HCT116 (cell line): ENCODE measurements at regions not wholly inside any gene's neighbourhood (a gene's known extent, or its start where the extent isn't known, plus 50 kb on each side); places are given as distances from the start of the nearest gene placed in this dataset.

Experiments
- ATAC-seq: fragments of 200-7000 bp; cut with Tn5 transposase; 2 replicates; pipeline ENCODE4 v1.9.1; 2020; ENCODE audit warnings: mild to moderate bottlenecking, moderate library complexity
- BruUV-seq: library from RNA; stranded (reverse); fragments of 400-500 nt; replicated peaks from 2 replicates; lab custom pipeline; 2021; lab: Mats Ljungman, UMichigan
- CTCF ChIA-PET: fragments of 300-600 bp; sonication (Branson Sonifier 250); formaldehyde crosslinking; loops from one replicate; lab custom pipeline; 2021; ENCODE audit warnings: antibody characterized with exemption; lab: Charles Lee
- POLR2A ChIA-PET: fragments of 300-600, 350-600 bp; sonication (Branson Sonifier 250); formaldehyde crosslinking; loops from one replicate; lab custom pipeline; 2021; ENCODE audit warnings: antibody characterized with exemption; lab: Charles Lee
- RAD21 ChIA-PET, 2 experiments: fragments of 300-600 bp; sonication (Branson Sonifier 250); formaldehyde crosslinking; loops; one replicate each; lab custom pipeline; 2023; ENCODE audit warnings: low total read pairs in 2 of 2; ENCODE audit not compliant: uncharacterized antibody in 2 of 2, unreplicated experiment in 2 of 2, low non-redundant PET in 1 of 2; lab: Charles Lee
- DNase-seq: peaks from one replicate; pipeline ENCODE4 v3.0.0-alpha.2; 2010; ENCODE audit warnings: low read depth, low spot score
- H2AFZ ChIP-seq: fragments of 200-600 bp; shearing (Covaris generic), sonication (generic); 2 replicates; pipeline ENCODE4 v1.6.1; 2017; ENCODE audit warnings: low read depth, mixed run types, mixed read lengths, antibody characterized with exemption, low read length; ENCODE audit not compliant: poor library complexity, severe bottlenecking
- H3K27ac ChIP-seq: 2 replicates; pipeline ENCODE4 v1.5.1; 2012; ENCODE audit warnings: low read depth, low read length
- H3K27me3 ChIP-seq: fragments of 200-600 bp; sonication (generic); 2 replicates; pipeline ENCODE4 v1.6.1; 2016; ENCODE audit warnings: mixed run types, low read length, mixed read lengths; ENCODE audit not compliant: insufficient read depth
- H3K36me3 ChIP-seq, 2 experiments: fragments of 200-500 bp in 1 of 2; fragments of 200-600 bp in 1 of 2; sonication (Bioruptor generic) in 1 of 2; sonication (generic) in 1 of 2; 2 replicates each; pipeline versions ENCODE4 v1.5.1 to v1.6.1; 2014 to 2016; ENCODE audit warnings: low read length in 2 of 2, inconsistent platforms in 1 of 2, mixed read lengths in 1 of 2, mixed run types in 1 of 2; ENCODE audit not compliant: insufficient read depth in 2 of 2, control insufficient read depth in 1 of 2
- H3K4me1 ChIP-seq, 2 experiments: fragments of 200-600 bp in 1 of 2; sonication (generic) in 1 of 2; 2 replicates each; pipeline versions ENCODE4 v1.5.1 to v1.6.1; 2012 to 2017; ENCODE audit warnings: low read length in 2 of 2, inconsistent platforms in 1 of 2, mild to moderate bottlenecking in 1 of 2, mixed read lengths in 1 of 2, mixed run types in 1 of 2, moderate library complexity in 1 of 2; ENCODE audit not compliant: insufficient read depth in 2 of 2, control insufficient read depth in 1 of 2
- H3K4me2 ChIP-seq: fragments of 200-600 bp; sonication (generic); 2 replicates; pipeline ENCODE4 v1.6.1; 2017; ENCODE audit warnings: mixed run types, low read length, mixed read lengths
- H3K4me3 ChIP-seq, 2 experiments: fragments of 200-600 bp in 1 of 2; sonication (generic) in 1 of 2; replicated peaks in 1 of 2; 2 replicates each; pipeline ENCODE4 v1.5.1; 2011 to 2016; ENCODE audit warnings: low read length in 2 of 2, control low read depth in 1 of 2, low read depth in 1 of 2, mild to moderate bottlenecking in 1 of 2, mixed read lengths in 1 of 2, mixed run types in 1 of 2
- H3K79me2 ChIP-seq: fragments of 200-600 bp; sonication (generic); 2 replicates; pipeline ENCODE4 v1.6.1; 2017; ENCODE audit warnings: mild to moderate bottlenecking, mixed run types, low read length, moderate library complexity, mixed read lengths; ENCODE audit not compliant: insufficient read depth
- H3K9ac ChIP-seq: fragments of 200-600 bp; sonication (generic); 2 replicates; pipeline ENCODE4 v1.6.1; 2016; ENCODE audit warnings: low read length, mixed read lengths
- H3K9me2 ChIP-seq: fragments of 200-600 bp; sonication (generic), shearing (Covaris generic); 2 replicates; pipeline ENCODE4 v1.6.1; 2017; ENCODE audit warnings: mixed run types, mild to moderate bottlenecking, moderate library complexity; ENCODE audit not compliant: insufficient read depth
- H3K9me3 ChIP-seq, 2 experiments: fragments of 200-500 bp in 1 of 2; fragments of 200-600 bp in 1 of 2; sonication (Bioruptor generic) in 1 of 2; sonication (generic) in 1 of 2; 2 replicates each; pipeline ENCODE4 v1.6.1; 2014 to 2017; ENCODE audit warnings: low read length in 2 of 2, mixed read lengths in 2 of 2, inconsistent platforms in 1 of 2, low read depth in 1 of 2, mild to moderate bottlenecking in 1 of 2, mixed run types in 1 of 2, moderate library complexity in 1 of 2; ENCODE audit not compliant: control insufficient read depth in 1 of 2, insufficient read depth in 1 of 2
- H4K20me1 ChIP-seq: fragments of 200-600 bp; sonication (generic), shearing (Covaris generic); 2 replicates; pipeline ENCODE4 v1.6.1; 2017; ENCODE audit warnings: mixed run types, mild to moderate bottlenecking, moderate library complexity; ENCODE audit not compliant: insufficient read depth
- CBX3 ChIP-seq: IDR thresholded peaks from 2 replicates; pipeline ENCODE4 v1.6.1; 2012; ENCODE audit warnings: low read depth
- CEBPB ChIP-seq: IDR thresholded peaks from 2 replicates; pipeline ENCODE4 v1.6.1; 2012; ENCODE audit warnings: low read depth
- CTCF ChIP-seq, 3 experiments: fragments of 200-600 bp in 1 of 3; sonication (generic) in 1 of 3; IDR thresholded peaks in 2 of 3; conservative IDR thresholded peaks in 1 of 3; 2 replicates each; pipeline ENCODE4 v1.5.1; 2012 to 2017; ENCODE audit warnings: low read depth in 2 of 3, low read length in 2 of 3, antibody characterized with exemption in 1 of 3, borderline replicate concordance in 1 of 3, control low read depth in 1 of 3, mild to moderate bottlenecking in 1 of 3, mixed read lengths in 1 of 3, mixed run types in 1 of 3, moderate library complexity in 1 of 3; ENCODE audit not compliant: insufficient read depth in 1 of 3
- EGR1 ChIP-seq: IDR thresholded peaks from 2 replicates; pipeline ENCODE4 v1.6.1; 2012; ENCODE audit warnings: low read depth
- FOSL1 ChIP-seq: IDR thresholded peaks from 2 replicates; pipeline ENCODE4 v1.6.1; 2012; ENCODE audit warnings: low read depth
- MAX ChIP-seq: IDR thresholded peaks from 2 replicates; pipeline ENCODE4 v1.6.1; 2012
- POLR2AphosphoS5 ChIP-seq: IDR thresholded peaks from 2 replicates; pipeline ENCODE4 v1.6.1; 2011; ENCODE audit warnings: mild to moderate bottlenecking, low read depth, low read length, moderate library complexity
- SIN3A ChIP-seq: IDR thresholded peaks from 2 replicates; pipeline ENCODE4 v1.6.1; 2012; ENCODE audit warnings: low read depth
- TCF7L2 ChIP-seq: IDR thresholded peaks from 2 replicates; pipeline ENCODE4 v1.7.0; 2011; ENCODE audit warnings: borderline replicate concordance, inconsistent platforms; ENCODE audit not compliant: insufficient read depth, insufficient read length; ENCODE audit errors: extremely low read depth
- ZFX ChIP-seq: fragments of 450-650 bp; IDR thresholded peaks from 2 replicates; pipeline ENCODE4 v1.6.1; 2017
- ZNF274 ChIP-seq: fragments of 200-500 bp; sonication (Bioruptor generic); IDR thresholded peaks from 2 replicates; pipeline ENCODE4 v1.6.1; 2014; ENCODE audit warnings: mild to moderate bottlenecking, low read depth, low read length, inconsistent platforms
- intact Hi-C: fragments of 100-400 bp; cut with micrococcal nuclease; formaldehyde crosslinking; loops from 2 replicates; pipeline ENCODE4 v1.10.0; 2022
- TF ChIP-seq, protein P1 (sequence below): IDR thresholded peaks from 2 replicates; pipeline ENCODE4 v1.6.1; 2012; ENCODE audit warnings: low read depth
- TF ChIP-seq, protein P2 (sequence below): IDR thresholded peaks from 2 replicates; pipeline ENCODE4 v1.6.1; 2011; ENCODE audit warnings: mild to moderate bottlenecking, low read length, moderate library complexity; ENCODE audit not compliant: insufficient replicate concordance; ENCODE audit errors: extremely low read depth

DNA sequence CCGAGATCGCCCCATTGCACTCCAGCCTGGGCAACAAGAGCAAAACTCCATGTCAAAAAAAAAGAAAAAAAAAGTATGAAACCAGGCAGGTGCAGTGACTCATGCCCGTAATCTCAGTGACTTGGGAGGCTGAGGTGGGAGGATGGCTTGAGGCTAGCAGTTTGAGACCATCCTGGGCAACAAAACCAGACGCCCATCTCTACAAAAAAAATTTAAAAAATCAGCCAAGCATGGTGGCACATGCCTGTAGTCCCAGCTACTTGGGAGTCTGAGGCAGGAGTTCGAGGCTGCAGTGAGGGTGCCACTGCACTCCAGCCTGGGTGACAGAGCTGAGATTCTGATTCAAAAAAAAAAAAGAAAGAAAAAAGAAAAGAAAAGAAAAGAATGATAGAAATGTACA is 277.8 kb downstream of the MYCN start:
- intact Hi-C loops, result loop anchor here (1.0 to 2.0 kb wide), 2 partner anchors 279 to 581 kb away; no protein-coding TSS in a partner anchor
- H3K9me2 ChIP-seq, result no peaks in the 10 kb centered on the region

More for the DNA sequence above, 277.8 kb downstream of the MYCN start:
- H3K36me3 ChIP-seq, result no peaks in the 10 kb centered on the region
- H3K27me3 ChIP-seq, result peaks cover 4% of the 10 kb centered on the region
- no peak overlapping the region for H3K4me2 ChIP-seq
- ChIA-PET POLR2A (no interaction called here), CTCF (interaction anchor here (0.7 to 1.0 kb wide), 3 partner anchors 27 to 293 kb away, joined by 3 to 5 read pairs (median 3); no protein-coding TSS in a partner anchor), RAD21 (no interaction called here)
- no peaks in the 10 kb centered on the region for H3K79me2 ChIP-seq
- TF ChIP-seq CBX3 (no peak), POLR2AphosphoS5 (no peak), TCF7L2 (no peak), EGR1 (no peak), ZNF274 (no peak), FOSL1 (no peak), MAX (no peak), CEBPB (no peak), ZFX (no peak), CTCF (IDR thresholded peaks at IDR 0.05 in 2 of 3, conservative IDR thresholded peaks at IDR 0.05 in 1 of 3; ENCODE audit: borderline replicate concordance in 1 of 3, insufficient read depth in 1 of 3, low read depth in 2 of 3, low read length in 2 of 3) (no peak), SIN3A (no peak)
- TF ChIP-seq, protein P1, sequence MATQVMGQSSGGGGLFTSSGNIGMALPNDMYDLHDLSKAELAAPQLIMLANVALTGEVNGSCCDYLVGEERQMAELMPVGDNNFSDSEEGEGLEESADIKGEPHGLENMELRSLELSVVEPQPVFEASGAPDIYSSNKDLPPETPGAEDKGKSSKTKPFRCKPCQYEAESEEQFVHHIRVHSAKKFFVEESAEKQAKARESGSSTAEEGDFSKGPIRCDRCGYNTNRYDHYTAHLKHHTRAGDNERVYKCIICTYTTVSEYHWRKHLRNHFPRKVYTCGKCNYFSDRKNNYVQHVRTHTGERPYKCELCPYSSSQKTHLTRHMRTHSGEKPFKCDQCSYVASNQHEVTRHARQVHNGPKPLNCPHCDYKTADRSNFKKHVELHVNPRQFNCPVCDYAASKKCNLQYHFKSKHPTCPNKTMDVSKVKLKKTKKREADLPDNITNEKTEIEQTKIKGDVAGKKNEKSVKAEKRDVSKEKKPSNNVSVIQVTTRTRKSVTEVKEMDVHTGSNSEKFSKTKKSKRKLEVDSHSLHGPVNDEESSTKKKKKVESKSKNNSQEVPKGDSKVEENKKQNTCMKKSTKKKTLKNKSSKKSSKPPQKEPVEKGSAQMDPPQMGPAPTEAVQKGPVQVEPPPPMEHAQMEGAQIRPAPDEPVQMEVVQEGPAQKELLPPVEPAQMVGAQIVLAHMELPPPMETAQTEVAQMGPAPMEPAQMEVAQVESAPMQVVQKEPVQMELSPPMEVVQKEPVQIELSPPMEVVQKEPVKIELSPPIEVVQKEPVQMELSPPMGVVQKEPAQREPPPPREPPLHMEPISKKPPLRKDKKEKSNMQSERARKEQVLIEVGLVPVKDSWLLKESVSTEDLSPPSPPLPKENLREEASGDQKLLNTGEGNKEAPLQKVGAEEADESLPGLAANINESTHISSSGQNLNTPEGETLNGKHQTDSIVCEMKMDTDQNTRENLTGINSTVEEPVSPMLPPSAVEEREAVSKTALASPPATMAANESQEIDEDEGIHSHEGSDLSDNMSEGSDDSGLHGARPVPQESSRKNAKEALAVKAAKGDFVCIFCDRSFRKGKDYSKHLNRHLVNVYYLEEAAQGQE, result no peak
- TF ChIP-seq, protein P2, sequence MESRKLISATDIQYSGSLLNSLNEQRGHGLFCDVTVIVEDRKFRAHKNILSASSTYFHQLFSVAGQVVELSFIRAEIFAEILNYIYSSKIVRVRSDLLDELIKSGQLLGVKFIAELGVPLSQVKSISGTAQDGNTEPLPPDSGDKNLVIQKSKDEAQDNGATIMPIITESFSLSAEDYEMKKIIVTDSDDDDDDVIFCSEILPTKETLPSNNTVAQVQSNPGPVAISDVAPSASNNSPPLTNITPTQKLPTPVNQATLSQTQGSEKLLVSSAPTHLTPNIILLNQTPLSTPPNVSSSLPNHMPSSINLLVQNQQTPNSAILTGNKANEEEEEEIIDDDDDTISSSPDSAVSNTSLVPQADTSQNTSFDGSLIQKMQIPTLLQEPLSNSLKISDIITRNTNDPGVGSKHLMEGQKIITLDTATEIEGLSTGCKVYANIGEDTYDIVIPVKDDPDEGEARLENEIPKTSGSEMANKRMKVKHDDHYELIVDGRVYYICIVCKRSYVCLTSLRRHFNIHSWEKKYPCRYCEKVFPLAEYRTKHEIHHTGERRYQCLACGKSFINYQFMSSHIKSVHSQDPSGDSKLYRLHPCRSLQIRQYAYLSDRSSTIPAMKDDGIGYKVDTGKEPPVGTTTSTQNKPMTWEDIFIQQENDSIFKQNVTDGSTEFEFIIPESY, result no peak
- no TSS peak for BruUV-seq
- H3K4me1 ChIP-seq, result no peaks in the 10 kb centered on the region
- no peak overlapping the region for H3K27ac ChIP-seq
- H4K20me1 ChIP-seq, result no peaks in the 10 kb centered on the region
- no peak for ATAC-seq
- DNase-seq, result no peak
- no peaks in the 10 kb centered on the region for H3K9me3 ChIP-seq
- no peak overlapping the region for H2AFZ ChIP-seq
- no peak overlapping the region for H3K4me3 ChIP-seq
- no peak overlapping the region for H3K9ac ChIP-seq
